SK-N-SH (cell line): ENCODE measurements at regions not wholly inside any gene's neighbourhood (a gene's known extent, or its start where the extent isn't known, plus 50 kb on each side); places are given as distances from the start of the nearest gene placed in this dataset.

Source experiments
- CTCF ChIA-PET: fragments of 300-600, 350-600 bp; formaldehyde crosslinking; extraction: SDS; loops from one replicate; lab custom pipeline; 2021; lab: Yijun Ruan, JAX
- POLR2A ChIA-PET: fragments of 350-600 bp; sonication (Branson Sonifier 250); formaldehyde crosslinking; extraction: SDS; loops from one replicate; lab custom pipeline; 2020; ENCODE audit warnings: antibody characterized with exemption, inconsistent platforms; lab: Yijun Ruan, JAX
- DNase-seq: peaks from one replicate; pipeline ENCODE4 v3.0.0; 2012
- H2AFZ ChIP-seq: fragments of 200-600 bp; sonication (generic); 2 replicates; pipeline ENCODE4 v1.8.1; 2016; ENCODE audit warnings: antibody characterized with exemption, mild to moderate bottlenecking, low read depth
- H3F3A ChIP-seq: fragments of 200-600 bp; sonication (generic); replicated peaks from 2 replicates; pipeline ENCODE3; 2016; ENCODE audit warnings: antibody characterized with exemption, mild to moderate bottlenecking; ENCODE audit not compliant: insufficient read depth
- H3K27ac ChIP-seq, 2 experiments: fragments of 200-500 bp in 1 of 2; fragments of 200-600 bp in 1 of 2; sonication (Bioruptor generic) in 1 of 2; sonication (generic), shearing (Covaris generic) in 1 of 2; 2 replicates each; pipeline versions ENCODE4 v1.5.1 to v1.6.1; 2014 to 2016; ENCODE audit warnings: low read depth in 2 of 2, inconsistent platforms in 1 of 2, low read length in 1 of 2, mild to moderate bottlenecking in 1 of 2, mixed read lengths in 1 of 2
- H3K27me3 ChIP-seq: fragments of 200-600 bp; sonication (generic), shearing (Covaris generic); 2 replicates; pipeline ENCODE4 v1.6.1; 2016; ENCODE audit warnings: mixed run types; ENCODE audit not compliant: insufficient read depth
- H3K36me3 ChIP-seq, 2 experiments: fragments of 200-500 bp in 1 of 2; fragments of 200-600 bp in 1 of 2; sonication (Bioruptor generic) in 1 of 2; sonication (generic) in 1 of 2; replicated peaks in 1 of 2; 2 replicates each; pipeline versions ENCODE3 to v1.5.1; 2014 to 2016; ENCODE audit warnings: low read length in 1 of 2, mild to moderate bottlenecking in 1 of 2; ENCODE audit not compliant: insufficient read depth in 2 of 2, control insufficient read depth in 1 of 2
- H3K4me1 ChIP-seq, 2 experiments: fragments of 200-500 bp in 1 of 2; fragments of 200-600 bp in 1 of 2; sonication (Bioruptor generic) in 1 of 2; sonication (generic), shearing (Covaris generic) in 1 of 2; 2 replicates each; pipeline versions ENCODE4 v1.5.1 to v1.6.1; 2014 to 2016; ENCODE audit warnings: low read depth in 1 of 2, low read length in 1 of 2, mixed run types in 1 of 2; ENCODE audit not compliant: insufficient read depth in 2 of 2, control insufficient read depth in 1 of 2
- H3K4me2 ChIP-seq: fragments of 200-600 bp; sonication (generic), shearing (Covaris generic); 2 replicates; pipeline ENCODE4 v1.6.1; 2017; ENCODE audit warnings: mixed run types
- H3K4me3 ChIP-seq, 2 experiments: fragments of 200-500 bp in 1 of 2; fragments of 200-600 bp in 1 of 2; sonication (Bioruptor generic) in 1 of 2; sonication (generic), shearing (Covaris generic) in 1 of 2; 2 replicates each; pipeline versions ENCODE4 v1.5.1 to v1.8.1; 2014 to 2016; ENCODE audit warnings: low read depth in 2 of 2, inconsistent platforms in 1 of 2, low read length in 1 of 2, mild to moderate bottlenecking in 1 of 2, mixed read lengths in 1 of 2, moderate library complexity in 1 of 2
- H3K79me2 ChIP-seq: fragments of 200-600 bp; sonication (generic); 2 replicates; pipeline ENCODE4 v1.8.1; 2017; ENCODE audit warnings: mild to moderate bottlenecking; ENCODE audit not compliant: insufficient read depth
- H3K9ac ChIP-seq: fragments of 200-600 bp; sonication (generic); 2 replicates; pipeline ENCODE4 v1.6.1; 2017; ENCODE audit warnings: mixed run types
- H3K9me2 ChIP-seq: fragments of 200-600 bp; sonication (generic); 2 replicates; pipeline ENCODE4 v1.6.1; 2017; ENCODE audit warnings: mixed run types
- H3K9me3 ChIP-seq: fragments of 200-600 bp; sonication (generic); 2 replicates; pipeline ENCODE4 v1.6.1; 2017; ENCODE audit warnings: mixed run types, mild to moderate bottlenecking, moderate library complexity
- H4K20me1 ChIP-seq: fragments of 200-600 bp; sonication (generic); 2 replicates; pipeline ENCODE4 v1.6.1; 2017; ENCODE audit warnings: mild to moderate bottlenecking, mixed run types; ENCODE audit not compliant: insufficient read depth
- EP300 ChIP-seq, 2 experiments: IDR thresholded peaks; 2 replicates each; pipeline versions ENCODE4 v1.4.0 to v1.6.1; 2012; ENCODE audit warnings: borderline replicate concordance in 1 of 2, low read depth in 1 of 2, low read length in 1 of 2
- EZH2phosphoT487 ChIP-seq: fragments of 200-600 bp; sonication (generic); IDR thresholded peaks from 2 replicates; pipeline ENCODE4 v1.6.1; 2017; ENCODE audit warnings: low read depth, mixed run types, mild to moderate bottlenecking, antibody characterized with exemption, moderate library complexity, borderline replicate concordance
- FOXJ3 ChIP-seq: sonication (generic); formaldehyde crosslinking; IDR thresholded peaks from 2 replicates; pipeline ENCODE4 v1.5.1; 2020; ENCODE audit warnings: mild to moderate bottlenecking, missing genetic modification reagents
- GABPA ChIP-seq: IDR thresholded peaks from 2 replicates; pipeline ENCODE4 v1.4.0; 2012; ENCODE audit warnings: low read depth, mild to moderate bottlenecking
- JUND ChIP-seq: IDR thresholded peaks from 2 replicates; pipeline ENCODE4 v1.4.0; 2012
- MEF2A ChIP-seq: IDR thresholded peaks from 2 replicates; pipeline ENCODE4 v1.4.0; 2012; ENCODE audit warnings: low read depth, borderline replicate concordance
- NFIC ChIP-seq: IDR thresholded peaks from 2 replicates; pipeline ENCODE4 v1.4.0; 2012; ENCODE audit warnings: borderline replicate concordance
- NRF1 ChIP-seq: IDR thresholded peaks from 2 replicates; pipeline ENCODE4 v1.6.1; 2012; ENCODE audit warnings: low read depth, mild to moderate bottlenecking, low read length
- PBX3 ChIP-seq: IDR thresholded peaks from 2 replicates; pipeline ENCODE4; 2012
- POLR2AphosphoS5 ChIP-seq: IDR thresholded peaks from 2 replicates; pipeline ENCODE4 v1.6.1; 2012; ENCODE audit warnings: low read depth, low read length
- RCOR1 ChIP-seq: fragments of 150-350 bp; IDR thresholded peaks from 2 replicates; pipeline ENCODE4 v1.6.1; 2017; ENCODE audit warnings: antibody characterized with exemption, low read length
- RFX5 ChIP-seq: IDR thresholded peaks from 2 replicates; pipeline ENCODE4 v1.6.1; 2012; ENCODE audit warnings: mild to moderate bottlenecking, improper control_type of control experiment, low read length
- RXRA ChIP-seq: IDR thresholded peaks from 2 replicates; pipeline ENCODE4 v1.4.0; 2012; ENCODE audit warnings: low read depth, mild to moderate bottlenecking, borderline replicate concordance
- SIN3A ChIP-seq: IDR thresholded peaks from 2 replicates; pipeline ENCODE4 v1.6.1; 2012; ENCODE audit warnings: low read depth, mild to moderate bottlenecking, low read length, moderate library complexity, borderline replicate concordance
- SMC3 ChIP-seq: IDR thresholded peaks from 2 replicates; pipeline ENCODE4 v1.6.1; 2012; ENCODE audit warnings: low read depth, low read length, improper control_type of control experiment
- TCF12 ChIP-seq: IDR thresholded peaks from 2 replicates; pipeline ENCODE4 v1.4.0; 2012
- USF1 ChIP-seq: IDR thresholded peaks from 2 replicates; pipeline ENCODE4 v1.4.0; 2012; ENCODE audit warnings: low read depth, borderline replicate concordance
- YY1 ChIP-seq: IDR thresholded peaks from 2 replicates; pipeline ENCODE4 v1.4.0; 2012; ENCODE audit warnings: low read depth, mild to moderate bottlenecking
- WGBS: methylation state at CpG from one replicate; pipeline ENCODE4 v1.1.6; 2017; ENCODE audit warnings: low lambda C conversion rate; 5-methylcytosine and 5-hydroxymethylcytosine counted together
- TF ChIP-seq, protein P1 (sequence below): IDR thresholded peaks from 2 replicates; pipeline ENCODE4 v1.4.0; 2012; ENCODE audit warnings: low read depth
- TF ChIP-seq, protein P2 (sequence below): fragments of 200-600 bp; sonication (generic); IDR thresholded peaks from 2 replicates; pipeline ENCODE4 v1.6.1; 2017; ENCODE audit warnings: antibody characterized with exemption, mild to moderate bottlenecking, moderate library complexity

GRCh38 chr14:96639550-96639949 lies 137.4 kb downstream of the PAPOLA start (continued):
- no peak for TF ChIP-seq EP300 (IDR thresholded peaks at IDR 0.05; ENCODE audit: borderline replicate concordance in 1 of 2, low read depth in 1 of 2, low read length in 1 of 2)
- no peak for TF ChIP-seq RCOR1
- TF ChIP-seq NFIC = no peak
- TF ChIP-seq POLR2AphosphoS5 = no peak

- WGBS = 22% methylated on average over 5 of the region's 5 CpGs
- no peak overlapping the region for H3K9ac ChIP-seq
- POLR2A ChIA-PET = no interaction called here
- CTCF ChIA-PET = interaction anchor here (1.2 kb wide), 2 partner anchors 13 to 64 kb away, joined by 3 to 4 read pairs; no protein-coding TSS in a partner anchor
- no peaks in the 10 kb centered on the region for H3K4me1 ChIP-seq
- H2AFZ ChIP-seq = no peak overlapping the region
- H3K36me3 ChIP-seq = no peaks in the 10 kb centered on the region
- H3K4me2 ChIP-seq = no peak overlapping the region
- H3K4me3 ChIP-seq = no peak overlapping the region
- H3K9me3 ChIP-seq = no peaks in the 10 kb centered on the region
- TF ChIP-seq FOXJ3 (CRISPR knock-in tag) = no peak
- TF ChIP-seq SMC3 = no peak
- TF ChIP-seq EZH2phosphoT487 = no peak
- TF ChIP-seq, protein P1, sequence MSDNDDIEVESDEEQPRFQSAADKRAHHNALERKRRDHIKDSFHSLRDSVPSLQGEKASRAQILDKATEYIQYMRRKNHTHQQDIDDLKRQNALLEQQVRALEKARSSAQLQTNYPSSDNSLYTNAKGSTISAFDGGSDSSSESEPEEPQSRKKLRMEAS = no peak
- no peak for TF ChIP-seq EP300 (IDR thresholded peaks at IDR 0.05; ENCODE audit: borderline replicate concordance in 1 of 2, low read depth in 1 of 2, low read length in 1 of 2)
- TF ChIP-seq MEF2A = no peak
- TF ChIP-seq, protein P2, sequence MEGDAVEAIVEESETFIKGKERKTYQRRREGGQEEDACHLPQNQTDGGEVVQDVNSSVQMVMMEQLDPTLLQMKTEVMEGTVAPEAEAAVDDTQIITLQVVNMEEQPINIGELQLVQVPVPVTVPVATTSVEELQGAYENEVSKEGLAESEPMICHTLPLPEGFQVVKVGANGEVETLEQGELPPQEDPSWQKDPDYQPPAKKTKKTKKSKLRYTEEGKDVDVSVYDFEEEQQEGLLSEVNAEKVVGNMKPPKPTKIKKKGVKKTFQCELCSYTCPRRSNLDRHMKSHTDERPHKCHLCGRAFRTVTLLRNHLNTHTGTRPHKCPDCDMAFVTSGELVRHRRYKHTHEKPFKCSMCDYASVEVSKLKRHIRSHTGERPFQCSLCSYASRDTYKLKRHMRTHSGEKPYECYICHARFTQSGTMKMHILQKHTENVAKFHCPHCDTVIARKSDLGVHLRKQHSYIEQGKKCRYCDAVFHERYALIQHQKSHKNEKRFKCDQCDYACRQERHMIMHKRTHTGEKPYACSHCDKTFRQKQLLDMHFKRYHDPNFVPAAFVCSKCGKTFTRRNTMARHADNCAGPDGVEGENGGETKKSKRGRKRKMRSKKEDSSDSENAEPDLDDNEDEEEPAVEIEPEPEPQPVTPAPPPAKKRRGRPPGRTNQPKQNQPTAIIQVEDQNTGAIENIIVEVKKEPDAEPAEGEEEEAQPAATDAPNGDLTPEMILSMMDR = no peak
- no peak for TF ChIP-seq NFIC
- TF ChIP-seq JUND = no peak
- no peak for TF ChIP-seq NRF1
- no peak for DNase-seq
- H3K27me3 ChIP-seq = no peaks in the 10 kb centered on the region
- H4K20me1 ChIP-seq = no peaks in the 10 kb centered on the region
- H3F3A ChIP-seq = no peaks in the 10 kb centered on the region
- no peaks in the 10 kb centered on the region for H3K79me2 ChIP-seq
- no peaks in the 10 kb centered on the region for H3K9me2 ChIP-seq
- H3K27ac ChIP-seq = no peak overlapping the region
These were observed 146.5 kb downstream of the PAPOLA start for GRCh38 chr14:96648506-96649326.

DNA sequence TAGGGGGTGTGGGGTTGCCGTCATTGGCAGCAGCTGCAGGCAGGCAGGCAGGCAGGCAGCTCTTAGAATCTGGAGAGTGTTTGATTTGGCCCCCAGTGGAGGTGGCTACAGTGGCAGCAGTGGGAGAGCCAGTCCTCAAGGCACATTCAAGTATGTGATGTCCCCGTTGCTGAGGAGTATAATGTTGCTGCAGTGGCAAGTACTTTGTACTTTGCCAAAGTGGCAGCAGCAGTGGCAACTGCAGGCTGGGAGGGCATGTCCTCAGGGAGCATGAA lies 147.1 kb downstream of the PAPOLA start:
- Histone ChIP-seq H3K9me3 (no peaks in the 10 kb centered on the region), H3K27ac (no peak overlapping the region), H3K27me3 (no peaks in the 10 kb centered on the region), H3K4me2 (no peak overlapping the region), H3K4me3 (no peak overlapping the region), H3K36me3 (no peaks in the 10 kb centered on the region), H4K20me1 (no peaks in the 10 kb centered on the region), H3F3A (no peaks in the 10 kb centered on the region), H3K79me2 (no peaks in the 10 kb centered on the region), H2AFZ (no peak overlapping the region), H3K4me1 (no peaks in the 10 kb centered on the region), H3K9ac (no peak overlapping the region), H3K9me2 (no peaks in the 10 kb centered on the region)
- WGBS = 0% methylated on average over 2 of the region's 2 CpGs
- DNase-seq = no peak
- CTCF ChIA-PET = interaction anchor here (1.2 kb wide), 1 partner anchor 65 kb away, joined by 4 read pairs; no protein-coding TSS in a partner anchor
- POLR2A ChIA-PET = no interaction called here
- no peak for TF ChIP-seq USF1
- TF ChIP-seq RXRA = no peak
- TF ChIP-seq MEF2A = no peak
- no peak for TF ChIP-seq EZH2phosphoT487
- no peak for TF ChIP-seq TCF12
- TF ChIP-seq JUND = no peak
- no peak for TF ChIP-seq GABPA
- no peak for TF ChIP-seq POLR2AphosphoS5
- no peak for TF ChIP-seq YY1
- no peak for TF ChIP-seq RFX5
- TF ChIP-seq SMC3 = no peak
- no peak for TF ChIP-seq SIN3A
- no peak for TF ChIP-seq FOXJ3 (CRISPR knock-in tag)
- TF ChIP-seq RCOR1 = no peak
- no peak for TF ChIP-seq NFIC
- TF ChIP-seq PBX3 = no peak
